GM23338 (cell line): ENCODE measurements at regions not wholly inside any gene's neighbourhood (a gene's known extent, or its start where the extent isn't known, plus 50 kb on each side); places are given as distances from the start of the nearest gene placed in this dataset.

Experiments
- ATAC-seq: fragments of 200-7000 bp; cut with Tn5 transposase; 3 replicates; pipeline ENCODE4 v1.9.1; 2020
- DNase-seq: peaks from one replicate; pipeline ENCODE4 v3.0.0-alpha.2; 2015; ENCODE audit warnings: low spot score
- H2AFZ ChIP-seq: fragments of 200-600 bp; sonication (generic); 2 replicates; pipeline ENCODE4 v1.8.0; 2016; ENCODE audit warnings: antibody characterized with exemption, mild to moderate bottlenecking, moderate library complexity
- H3F3A ChIP-seq: fragments of 200-600 bp; sonication (generic); replicated peaks from 2 replicates; pipeline ENCODE4 v1.8.0; 2017; ENCODE audit warnings: antibody characterized with exemption, mixed run types, low read depth
- H3K27ac ChIP-seq: fragments of 200-600 bp; sonication (generic); 2 replicates; pipeline ENCODE4 v1.6.1; 2016; ENCODE audit warnings: low read depth
- H3K27me3 ChIP-seq: fragments of 200-600 bp; sonication (generic); 2 replicates; pipeline ENCODE4 v1.8.0; 2016; ENCODE audit warnings: mild to moderate bottlenecking, mixed run types, moderate library complexity; ENCODE audit not compliant: insufficient read depth
- H3K36me3 ChIP-seq: fragments of 200-600 bp; sonication (generic); 2 replicates; pipeline ENCODE4 v1.8.0; 2016; ENCODE audit warnings: mild to moderate bottlenecking; ENCODE audit not compliant: insufficient read depth
- H3K4me1 ChIP-seq: fragments of 200-600 bp; sonication (generic); 2 replicates; pipeline ENCODE4 v1.8.0; 2016; ENCODE audit warnings: mild to moderate bottlenecking, moderate library complexity; ENCODE audit not compliant: insufficient read depth
- H3K4me2 ChIP-seq: fragments of 200-600 bp; sonication (generic); 2 replicates; pipeline ENCODE4 v1.7.1; 2017; ENCODE audit warnings: mixed run types
- H3K4me3 ChIP-seq: fragments of 200-600 bp; sonication (generic); 2 replicates; pipeline ENCODE4 v1.6.1; 2016; ENCODE audit warnings: mixed run types
- H3K79me2 ChIP-seq: fragments of 200-600 bp; sonication (generic); replicated peaks from 2 replicates; pipeline ENCODE4 v1.8.0; 2017; ENCODE audit warnings: mild to moderate bottlenecking; ENCODE audit not compliant: insufficient read depth
- H3K9me2 ChIP-seq: fragments of 200-600 bp; sonication (generic); 2 replicates; pipeline ENCODE4 v1.8.0; 2017; ENCODE audit not compliant: insufficient read depth
- H4K20me1 ChIP-seq: fragments of 200-600 bp; sonication (generic); replicated peaks from 2 replicates; pipeline ENCODE4 v1.8.0; 2017; ENCODE audit warnings: mild to moderate bottlenecking; ENCODE audit not compliant: insufficient read depth
- H3K27ac Mint-ChIP-seq: 2 replicates; pipeline ENCODE4 v1.8.0; 2020; ENCODE audit warnings: inconsistent platforms, mild to moderate bottlenecking, moderate library complexity, mixed read lengths
- H3K27me3 Mint-ChIP-seq: 3 replicates; pipeline ENCODE4 v1.8.0; 2022; ENCODE audit warnings: low read depth, mild to moderate bottlenecking, moderate library complexity, mixed read lengths, inconsistent platforms; ENCODE audit not compliant: insufficient read depth, poor library complexity
- H3K36me3 Mint-ChIP-seq: 3 replicates; pipeline ENCODE4 v1.8.0; 2021; ENCODE audit warnings: low read depth, mild to moderate bottlenecking, inconsistent platforms, moderate library complexity, mixed read lengths
- H3K4me1 Mint-ChIP-seq: 3 replicates; pipeline ENCODE4 v1.8.0; 2020; ENCODE audit warnings: mild to moderate bottlenecking, inconsistent platforms, mixed read lengths
- H3K4me3 Mint-ChIP-seq: 3 replicates; pipeline ENCODE4 v1.8.0; 2021; ENCODE audit warnings: moderate library complexity, mild to moderate bottlenecking, inconsistent platforms, mixed read lengths
- H3K9me3 Mint-ChIP-seq: 3 replicates; pipeline ENCODE4 v1.8.0; 2020; ENCODE audit warnings: moderate library complexity, mild to moderate bottlenecking, inconsistent platforms, mixed read lengths
- CTCF ChIP-seq, 2 experiments: fragments of 200-600 bp in 1 of 2; sonication (generic) in 1 of 2; conservative IDR thresholded peaks; 2 replicates each; pipeline versions ENCODE4 v1.5.1 to v1.6.1; 2016 to 2017; ENCODE audit warnings: antibody characterized with exemption in 2 of 2, low read depth in 2 of 2, mild to moderate bottlenecking in 2 of 2, moderate library complexity in 1 of 2
- ETS1 ChIP-seq: IDR thresholded peaks from 2 replicates; pipeline ENCODE4 v1.6.1; 2016; ENCODE audit warnings: antibody characterized with exemption
- EZH2phosphoT487 ChIP-seq: fragments of 200-600 bp; sonication (generic); IDR thresholded peaks from one replicate; pipeline ENCODE4 v1.8.1; 2018; ENCODE audit warnings: antibody characterized with exemption; ENCODE audit not compliant: unreplicated experiment
- JUNB ChIP-seq: IDR thresholded peaks from one replicate; pipeline ENCODE4 v1.6.1; 2016; ENCODE audit warnings: antibody characterized with exemption; ENCODE audit not compliant: unreplicated experiment
- NANOG ChIP-seq: IDR thresholded peaks from 2 replicates; pipeline ENCODE4 v1.6.1; 2016; ENCODE audit warnings: antibody characterized with exemption, borderline replicate concordance
- POLR2AphosphoS5 ChIP-seq: IDR thresholded peaks from 2 replicates; pipeline ENCODE4 v1.6.1; 2016; ENCODE audit warnings: antibody characterized with exemption, low read depth
- REST ChIP-seq: IDR thresholded peaks from one replicate; pipeline ENCODE4 v1.6.1; 2018; ENCODE audit warnings: antibody characterized with exemption; ENCODE audit not compliant: unreplicated experiment
- ZNF331 ChIP-seq: fragments of 250-450 bp; sonication (Bioruptor Pico); IDR thresholded peaks from 2 replicates; pipeline ENCODE4 v1.5.0; 2020; ENCODE audit warnings: low read depth, mild to moderate bottlenecking, moderate library complexity
- ZNF462 ChIP-seq: fragments of 250-450 bp; sonication (Bioruptor Pico); IDR thresholded peaks from 2 replicates; pipeline ENCODE4 v1.5.0; 2020; ENCODE audit warnings: mild to moderate bottlenecking, moderate library complexity

GRCh38 chr1:79543394-79543793 is 536.9 kb upstream of the ADGRL4 start (continued):
- TF ChIP-seq ZNF331 (CRISPR knock-in tag) (no peak), POLR2AphosphoS5 (no peak), CTCF (conservative IDR thresholded peaks at IDR 0.05; ENCODE audit: low read depth in 2 of 2) (no peak), REST (no peak)

- Histone ChIP-seq H3K4me2 (no peak overlapping the region), H3K27me3 (no peaks in the 10 kb centered on the region), H2AFZ (no peak overlapping the region), H3K79me2 (no peaks in the 10 kb centered on the region), H3F3A (no peaks in the 10 kb centered on the region), H3K36me3 (no peaks in the 10 kb centered on the region), H3K4me3 (no peak overlapping the region), H4K20me1 (no peaks in the 10 kb centered on the region), H3K9me2 (no peaks in the 10 kb centered on the region), H3K4me1 (no peaks in the 10 kb centered on the region), H3K27ac (no peak overlapping the region)
- Mint-ChIP-seq H3K27ac (no peak overlapping the region), H3K4me1 (no peaks in the 10 kb centered on the region), H3K9me3 (no peaks in the 10 kb centered on the region), H3K4me3 (no peak overlapping the region), H3K27me3 (no peaks in the 10 kb centered on the region), H3K36me3 (no peaks in the 10 kb centered on the region)
- DNase-seq (no peak), ATAC-seq (no peak)
- no peak for TF ChIP-seq EZH2phosphoT487
- TF ChIP-seq REST, result no peak
- no peak for TF ChIP-seq ZNF331 (CRISPR knock-in tag)
- TF ChIP-seq JUNB, result no peak
- no peak for TF ChIP-seq NANOG
- TF ChIP-seq ZNF462 (CRISPR knock-in tag), result no peak
- no peak for TF ChIP-seq ETS1
Observed at GRCh38 chr1:79539001-79539400, 532.5 kb upstream of the ADGRL4 start.
